GM23338 (cell line): ENCODE measurements at regions not wholly inside any gene's neighbourhood (a gene's known extent, or its start where the extent isn't known, plus 50 kb on each side); places are given as distances from the start of the nearest gene placed in this dataset.

ENCODE experiments used
- CREB1 ChIP-seq: fragments of 250-450 bp; sonication (Bioruptor Pico); IDR thresholded peaks from 2 replicates; pipeline ENCODE4 v1.5.0; 2020; ENCODE audit warnings: low read depth, mild to moderate bottlenecking, moderate library complexity
- CTCF ChIP-seq, 2 experiments: fragments of 200-600 bp in 1 of 2; sonication (generic) in 1 of 2; conservative IDR thresholded peaks; 2 replicates each; pipeline versions ENCODE4 v1.5.1 to v1.6.1; 2016 to 2017; ENCODE audit warnings: antibody characterized with exemption in 2 of 2, low read depth in 2 of 2, mild to moderate bottlenecking in 2 of 2, moderate library complexity in 1 of 2
- ETS1 ChIP-seq: IDR thresholded peaks from 2 replicates; pipeline ENCODE4 v1.6.1; 2016; ENCODE audit warnings: antibody characterized with exemption
- EZH2 ChIP-seq: fragments of 200-600 bp; sonication (generic); IDR thresholded peaks from one replicate; pipeline ENCODE4 v1.8.0; 2017; ENCODE audit warnings: antibody characterized with exemption, mild to moderate bottlenecking, low read depth; ENCODE audit not compliant: unreplicated experiment
- EZH2phosphoT487 ChIP-seq: fragments of 200-600 bp; sonication (generic); IDR thresholded peaks from one replicate; pipeline ENCODE4 v1.8.1; 2018; ENCODE audit warnings: antibody characterized with exemption; ENCODE audit not compliant: unreplicated experiment
- JUNB ChIP-seq: IDR thresholded peaks from one replicate; pipeline ENCODE4 v1.6.1; 2016; ENCODE audit warnings: antibody characterized with exemption; ENCODE audit not compliant: unreplicated experiment
- NANOG ChIP-seq: IDR thresholded peaks from 2 replicates; pipeline ENCODE4 v1.6.1; 2016; ENCODE audit warnings: antibody characterized with exemption, borderline replicate concordance
- POLR2AphosphoS5 ChIP-seq: IDR thresholded peaks from 2 replicates; pipeline ENCODE4 v1.6.1; 2016; ENCODE audit warnings: antibody characterized with exemption, low read depth
- REST ChIP-seq: IDR thresholded peaks from one replicate; pipeline ENCODE4 v1.6.1; 2018; ENCODE audit warnings: antibody characterized with exemption; ENCODE audit not compliant: unreplicated experiment
- STAT1 ChIP-seq: IDR thresholded peaks from one replicate; pipeline ENCODE4 v1.6.1; 2016; ENCODE audit warnings: antibody characterized with exemption; ENCODE audit not compliant: unreplicated experiment
- ZNF114 ChIP-seq: fragments of 250-450 bp; sonication (Bioruptor Pico); IDR thresholded peaks from 2 replicates; pipeline ENCODE4 v1.5.0; 2020; ENCODE audit warnings: mild to moderate bottlenecking, moderate library complexity
- ZNF331 ChIP-seq: fragments of 250-450 bp; sonication (Bioruptor Pico); IDR thresholded peaks from 2 replicates; pipeline ENCODE4 v1.5.0; 2020; ENCODE audit warnings: low read depth, mild to moderate bottlenecking, moderate library complexity
- ZNF462 ChIP-seq: fragments of 250-450 bp; sonication (Bioruptor Pico); IDR thresholded peaks from 2 replicates; pipeline ENCODE4 v1.5.0; 2020; ENCODE audit warnings: mild to moderate bottlenecking, moderate library complexity

DNA sequence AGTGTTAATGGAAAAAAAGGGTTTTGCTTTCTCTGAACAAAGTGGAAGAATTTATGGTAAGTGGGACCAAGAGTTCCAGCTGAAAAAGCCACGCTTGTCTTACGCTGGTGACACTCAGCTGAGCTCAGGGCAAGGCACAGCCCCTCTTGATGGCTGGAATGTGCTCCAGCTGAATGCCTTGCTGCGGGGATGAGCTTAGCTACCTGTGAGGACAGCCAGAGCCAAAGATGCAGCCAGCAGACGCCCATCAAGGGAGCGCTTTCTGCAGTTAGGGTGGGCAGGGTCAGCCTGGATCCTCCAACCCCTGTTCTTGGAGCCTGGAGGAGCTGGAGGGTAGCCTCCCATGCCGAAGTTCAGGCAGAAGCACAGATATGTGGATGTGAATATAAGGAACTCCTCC is 191.4 kb downstream of the SCP2D1 start:
- no peak for TF ChIP-seq EZH2
- no peak for TF ChIP-seq CTCF (conservative IDR thresholded peaks at IDR 0.05; ENCODE audit: low read depth in 2 of 2)
- no peak for TF ChIP-seq CREB1
- TF ChIP-seq POLR2AphosphoS5, result no peak
- no peak for TF ChIP-seq REST
- TF ChIP-seq ZNF114, result no peak
- TF ChIP-seq EZH2phosphoT487, result no peak
- TF ChIP-seq STAT1, result no peak
- no peak for TF ChIP-seq JUNB
- no peak for TF ChIP-seq ETS1
- no peak for TF ChIP-seq ZNF462 (CRISPR knock-in tag)
- TF ChIP-seq NANOG, result no peak
- no peak for TF ChIP-seq ZNF331
